Mesothelial cell of epicardium (in vitro differentiated cells): ENCODE measurements at regions not wholly inside any gene's neighbourhood (a gene's known extent, or its start where the extent isn't known, plus 50 kb on each side); places are given as distances from the start of the nearest gene placed in this dataset.
"Not testable (repeated sequence)": the region's sequence is repeated elsewhere in the genome, so short reads cannot be mapped to it uniquely, and the experiment has no call there.

ENCODE experiments used
- DNase-seq, 2 experiments: peaks; one replicate each; pipeline ENCODE4 v3.0.0; 2021; ENCODE audit warnings: low spot score in 2 of 2; ENCODE audit not compliant: unreplicated experiment in 2 of 2
- H3K27ac Mint-ChIP-seq: 2 replicates; pipeline ENCODE4 v1.8.0; 2021; ENCODE audit warnings: mixed read lengths
- H3K27me3 Mint-ChIP-seq: 2 replicates; pipeline ENCODE4 v1.8.0; 2021; ENCODE audit warnings: low read depth, mixed read lengths
- H3K36me3 Mint-ChIP-seq: 2 replicates; pipeline ENCODE4 v1.8.0; 2021; ENCODE audit warnings: mixed read lengths
- H3K4me1 Mint-ChIP-seq: 2 replicates; pipeline ENCODE4 v1.8.0; 2021; ENCODE audit warnings: mixed read lengths
- H3K4me3 Mint-ChIP-seq: 2 replicates; pipeline ENCODE4 v1.8.0; 2021; ENCODE audit warnings: mild to moderate bottlenecking, moderate library complexity, mixed read lengths
- H3K9me3 Mint-ChIP-seq: 2 replicates; pipeline ENCODE4 v1.8.0; 2021; ENCODE audit warnings: mixed read lengths
- CTCF ChIP-seq: fragments of 200-600 bp; sonication (generic); IDR thresholded peaks from one replicate; pipeline ENCODE4 v1.5.0; 2021; ENCODE audit warnings: antibody characterized with exemption; ENCODE audit not compliant: unreplicated experiment

- Mint-ChIP-seq H3K9me3 (no peaks in the 10 kb centered on the region), H3K36me3 (no peaks in the 10 kb centered on the region), H3K27ac (peak overlapping the region; percentile 93), H3K4me3 (no peak overlapping the region), H3K4me1 (peaks cover 26% of the 10 kb centered on the region), H3K27me3 (no peaks in the 10 kb centered on the region)
- DNase-seq = no peak
- no peak for TF ChIP-seq CTCF
Measured at GRCh38 chr12:46963977-46964971, 115.1 kb upstream of the PCED1B start.

- H3K36me3 Mint-ChIP-seq = no peaks in the 10 kb centered on the region
- H3K9me3 Mint-ChIP-seq = no peaks in the 10 kb centered on the region
- H3K27me3 Mint-ChIP-seq = no peaks in the 10 kb centered on the region
- DNase-seq = no peak
- no peak for TF ChIP-seq CTCF
- peaks cover 26% of the 10 kb centered on the region for H3K4me1 Mint-ChIP-seq
- peak overlapping the region; percentile 93 for H3K27ac Mint-ChIP-seq
- H3K4me3 Mint-ChIP-seq = no peak overlapping the region
Measured at GRCh38 chr12:46965137-46965536, 114.3 kb upstream of the PCED1B start.

GRCh38 chr12:46965880-46966279, 113.5 kb upstream of the PCED1B start:
- no peak for TF ChIP-seq CTCF
- Mint-ChIP-seq H3K36me3 (no peaks in the 10 kb centered on the region), H3K27me3 (no peaks in the 10 kb centered on the region), H3K9me3 (no peaks in the 10 kb centered on the region), H3K4me3 (no peak overlapping the region), H3K27ac (peak overlapping the region; percentile 58), H3K4me1 (peaks cover 26% of the 10 kb centered on the region)
- no peak for DNase-seq

- no peaks in the 10 kb centered on the region for H3K27me3 Mint-ChIP-seq
- no peak overlapping the region for H3K4me3 Mint-ChIP-seq
- DNase-seq = no peak
- TF ChIP-seq CTCF = no peak
- H3K27ac Mint-ChIP-seq = no peak overlapping the region
- peaks cover 4% of the 10 kb centered on the region for H3K4me1 Mint-ChIP-seq
- H3K36me3 Mint-ChIP-seq = no peaks in the 10 kb centered on the region
- H3K9me3 Mint-ChIP-seq = peaks cover 11% of the 10 kb centered on the region
Measured at GRCh38 chr12:46970636-46971035, 108.8 kb upstream of the PCED1B start.

DNA sequence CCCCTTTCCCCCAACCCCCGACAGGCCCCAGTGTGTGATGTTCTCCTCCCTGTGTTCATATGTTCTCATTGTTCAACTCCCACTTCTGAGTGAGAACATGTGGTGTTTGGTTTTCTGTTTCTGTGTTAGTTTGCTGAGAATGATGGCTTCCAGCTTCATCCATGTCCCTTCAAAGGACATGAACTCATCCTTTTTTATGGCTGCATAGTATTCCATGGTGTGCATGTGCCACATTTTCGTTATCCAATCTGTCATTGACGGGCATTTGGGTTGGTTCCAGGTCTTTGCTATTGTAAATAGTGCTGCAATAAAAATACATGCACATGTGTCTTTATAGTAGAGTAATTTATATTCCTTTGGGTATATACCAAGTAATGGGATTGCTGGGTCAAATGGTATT, 105.5 kb upstream of the PCED1B start:
- H3K27me3 Mint-ChIP-seq, DNase-seq, H3K4me3 Mint-ChIP-seq, H3K36me3 Mint-ChIP-seq, H3K27ac Mint-ChIP-seq, H3K4me1 Mint-ChIP-seq: not testable (repeated sequence)
- H3K9me3 Mint-ChIP-seq = peaks cover 14% of the 10 kb centered on the region

GRCh38 chr12:46977871-46978375, 101.5 kb upstream of the PCED1B start:
- Mint-ChIP-seq H3K27me3 (no peaks in the 10 kb centered on the region), H3K4me1 (no peaks in the 10 kb centered on the region), H3K36me3 (no peaks in the 10 kb centered on the region), H3K4me3 (no peak overlapping the region), H3K27ac (no peak overlapping the region), H3K9me3 (peaks cover 14% of the 10 kb centered on the region)
- no peak for TF ChIP-seq CTCF
- DNase-seq = no peak
